ENCODE measurements at regions not wholly inside any gene's neighbourhood (a gene's known extent, or its start where the extent isn't known, plus 50 kb on each side); places are given as distances from the start of the nearest gene placed in this dataset.

- Histone ChIP-seq H3K27ac (replicated peaks) (no peak overlapping the region), H3K4me3 (replicated peaks; ENCODE audit: insufficient read depth, low read length) (no peak overlapping the region), H3K27me3 (ENCODE audit: insufficient read depth, poor library complexity, severe bottlenecking) (no peaks in the 10 kb centered on the region)
- TF ChIP-seq SPI1 (IDR thresholded peaks at IDR 0.05; ENCODE audit: borderline replicate concordance, low read depth), result no peak
- no peak for TF ChIP-seq CTCF (IDR thresholded peaks at IDR 0.05; ENCODE audit: insufficient read depth, low read length)
- TF ChIP-seq GABPA (IDR thresholded peaks at IDR 0.05; ENCODE audit: low read depth), result no peak
- TF ChIP-seq REST (IDR thresholded peaks at IDR 0.05; ENCODE audit: insufficient replicate concordance, low read depth), result no peak
- no peak for TF ChIP-seq POLR2AphosphoS5 (IDR thresholded peaks at IDR 0.05; ENCODE audit: low read depth)
- DNase-seq (ENCODE audit: low read depth in 1 of 2, low spot score in 1 of 2), result no peak
These were observed 293.2 kb upstream of the PCDH18 start for GRCh38 chr4:137825505-137825904.

- Histone ChIP-seq H3K27me3 (ENCODE audit: insufficient read depth, poor library complexity, severe bottlenecking) (no peaks in the 10 kb centered on the region), H3K4me3 (replicated peaks; ENCODE audit: insufficient read depth, low read length) (no peak overlapping the region), H3K27ac (replicated peaks) (no peak overlapping the region)
- TF ChIP-seq REST (IDR thresholded peaks at IDR 0.05; ENCODE audit: insufficient replicate concordance, low read depth) (no peak), SPI1 (IDR thresholded peaks at IDR 0.05; ENCODE audit: borderline replicate concordance, low read depth) (no peak), POLR2AphosphoS5 (IDR thresholded peaks at IDR 0.05; ENCODE audit: low read depth) (no peak), CTCF (IDR thresholded peaks at IDR 0.05; ENCODE audit: insufficient read depth, low read length) (no peak), GABPA (IDR thresholded peaks at IDR 0.05; ENCODE audit: low read depth) (no peak)
- DNase-seq (ENCODE audit: low read depth in 1 of 2, low spot score in 1 of 2), result no peak
These were observed 290.7 kb upstream of the PCDH18 start for GRCh38 chr4:137823007-137823406.

GRCh38 chr4:137819964-137820383 is 287.7 kb upstream of the PCDH18 start:
- H3K4me3 ChIP-seq (replicated peaks; ENCODE audit: insufficient read depth, low read length), result no peak overlapping the region
- TF ChIP-seq GABPA (IDR thresholded peaks at IDR 0.05; ENCODE audit: low read depth) (no peak), CTCF (IDR thresholded peaks at IDR 0.05; ENCODE audit: insufficient read depth, low read length) (peak; percentile 46)
- no peak overlapping the region for H3K27ac ChIP-seq (replicated peaks)
- peak; percentile 4 to 26 for DNase-seq (ENCODE audit: low read depth in 1 of 2, low spot score in 1 of 2)
- no peaks in the 10 kb centered on the region for H3K27me3 ChIP-seq (ENCODE audit: insufficient read depth, poor library complexity, severe bottlenecking)

- DNase-seq (ENCODE audit: low read depth in 1 of 2, low spot score in 1 of 2), result no peak
- TF ChIP-seq REST (IDR thresholded peaks at IDR 0.05; ENCODE audit: insufficient replicate concordance, low read depth) (no peak), SPI1 (IDR thresholded peaks at IDR 0.05; ENCODE audit: borderline replicate concordance, low read depth) (no peak), CTCF (IDR thresholded peaks at IDR 0.05; ENCODE audit: insufficient read depth, low read length) (no peak), POLR2AphosphoS5 (IDR thresholded peaks at IDR 0.05; ENCODE audit: low read depth) (no peak), GABPA (IDR thresholded peaks at IDR 0.05; ENCODE audit: low read depth) (no peak)
- Histone ChIP-seq H3K27me3 (ENCODE audit: insufficient read depth, poor library complexity, severe bottlenecking) (no peaks in the 10 kb centered on the region), H3K4me3 (replicated peaks; ENCODE audit: insufficient read depth, low read length) (no peak overlapping the region), H3K27ac (replicated peaks) (no peak overlapping the region)
These were observed 280.0 kb upstream of the PCDH18 start for GRCh38 chr4:137812258-137812657.
